ENCODE measurements at regions not wholly inside any gene's neighbourhood (a gene's known extent, or its start where the extent isn't known, plus 50 kb on each side); places are given as distances from the start of the nearest gene placed in this dataset.

DNA sequence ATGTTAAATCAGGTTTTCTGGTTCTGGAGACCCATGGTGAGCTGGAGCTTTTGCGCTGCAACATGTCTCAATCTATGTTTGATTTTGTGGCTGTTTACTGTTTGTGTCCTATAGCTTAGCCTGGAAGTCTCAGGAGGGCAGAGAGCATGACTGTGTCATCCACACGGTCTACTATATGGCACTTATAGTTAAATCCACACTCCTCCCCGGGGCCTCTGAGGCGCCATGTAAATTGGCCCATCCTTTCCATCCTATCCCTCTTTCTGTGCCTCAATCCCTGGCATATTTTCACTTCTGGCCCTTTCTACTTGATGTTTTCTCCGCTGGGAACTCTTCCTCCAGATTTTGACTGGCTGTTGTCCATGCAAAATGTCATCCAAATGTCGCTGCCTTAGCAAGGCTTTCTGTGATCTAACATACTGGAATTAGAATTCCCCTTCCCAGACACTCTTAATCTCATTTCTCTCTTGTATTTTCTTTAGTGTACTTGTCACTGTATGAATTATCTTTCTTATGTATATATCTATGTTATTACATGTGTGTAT, 560.8 kb upstream of the RGMA start:
- DNase-seq = no peak
- H3K4me3 ChIP-seq = no peak overlapping the region
- no peaks in the 10 kb centered on the region for H3K27me3 ChIP-seq
- H3K9me3 ChIP-seq = no peaks in the 10 kb centered on the region
- 79 to 93% methylated on average over 6 of the region's 6 CpGs for WGBS, 2 donors
- intact Hi-C loops (cut with DNase I; ENCODE audit: low total_unique reads) = no loop called here
- TF ChIP-seq, protein P1, sequence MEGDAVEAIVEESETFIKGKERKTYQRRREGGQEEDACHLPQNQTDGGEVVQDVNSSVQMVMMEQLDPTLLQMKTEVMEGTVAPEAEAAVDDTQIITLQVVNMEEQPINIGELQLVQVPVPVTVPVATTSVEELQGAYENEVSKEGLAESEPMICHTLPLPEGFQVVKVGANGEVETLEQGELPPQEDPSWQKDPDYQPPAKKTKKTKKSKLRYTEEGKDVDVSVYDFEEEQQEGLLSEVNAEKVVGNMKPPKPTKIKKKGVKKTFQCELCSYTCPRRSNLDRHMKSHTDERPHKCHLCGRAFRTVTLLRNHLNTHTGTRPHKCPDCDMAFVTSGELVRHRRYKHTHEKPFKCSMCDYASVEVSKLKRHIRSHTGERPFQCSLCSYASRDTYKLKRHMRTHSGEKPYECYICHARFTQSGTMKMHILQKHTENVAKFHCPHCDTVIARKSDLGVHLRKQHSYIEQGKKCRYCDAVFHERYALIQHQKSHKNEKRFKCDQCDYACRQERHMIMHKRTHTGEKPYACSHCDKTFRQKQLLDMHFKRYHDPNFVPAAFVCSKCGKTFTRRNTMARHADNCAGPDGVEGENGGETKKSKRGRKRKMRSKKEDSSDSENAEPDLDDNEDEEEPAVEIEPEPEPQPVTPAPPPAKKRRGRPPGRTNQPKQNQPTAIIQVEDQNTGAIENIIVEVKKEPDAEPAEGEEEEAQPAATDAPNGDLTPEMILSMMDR (IDR thresholded peaks at IDR 0.05) = no peak
- TF ChIP-seq POLR2A (IDR thresholded peaks at IDR 0.05) = no peak
- no peaks in the 10 kb centered on the region for H3K36me3 ChIP-seq (ENCODE audit: low read depth, missing control alignments)
- no peaks in the 10 kb centered on the region for H3K4me1 ChIP-seq
- H3K27ac ChIP-seq = no peak overlapping the region

DNA sequence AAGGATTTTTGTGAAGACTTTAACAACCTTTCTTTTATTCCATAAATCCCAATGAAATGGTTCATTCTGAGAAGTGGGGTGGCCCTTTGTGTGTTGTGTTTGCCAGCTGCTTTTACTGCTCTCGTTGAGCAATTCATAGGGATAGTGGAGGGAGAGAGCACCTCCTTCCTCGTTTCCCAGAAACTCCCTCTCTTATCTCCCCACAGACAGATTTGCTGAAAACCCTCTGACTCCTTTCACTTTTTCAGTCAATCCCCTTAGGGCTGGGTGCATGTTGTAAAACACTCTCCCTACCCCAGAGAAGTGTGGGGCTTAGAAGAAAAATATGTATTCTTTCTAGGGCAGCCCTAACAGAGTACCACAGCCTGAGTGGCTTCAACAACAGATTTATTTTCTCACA, 557.2 kb upstream of the RGMA start:
- TF ChIP-seq POLR2A (IDR thresholded peaks at IDR 0.05) = no peak
- TF ChIP-seq, protein P1 (IDR thresholded peaks at IDR 0.05) = no peak
- intact Hi-C loops (cut with DNase I; ENCODE audit: low total_unique reads) = no loop called here
- no peaks in the 10 kb centered on the region for H3K36me3 ChIP-seq (ENCODE audit: low read depth, missing control alignments)

DNA sequence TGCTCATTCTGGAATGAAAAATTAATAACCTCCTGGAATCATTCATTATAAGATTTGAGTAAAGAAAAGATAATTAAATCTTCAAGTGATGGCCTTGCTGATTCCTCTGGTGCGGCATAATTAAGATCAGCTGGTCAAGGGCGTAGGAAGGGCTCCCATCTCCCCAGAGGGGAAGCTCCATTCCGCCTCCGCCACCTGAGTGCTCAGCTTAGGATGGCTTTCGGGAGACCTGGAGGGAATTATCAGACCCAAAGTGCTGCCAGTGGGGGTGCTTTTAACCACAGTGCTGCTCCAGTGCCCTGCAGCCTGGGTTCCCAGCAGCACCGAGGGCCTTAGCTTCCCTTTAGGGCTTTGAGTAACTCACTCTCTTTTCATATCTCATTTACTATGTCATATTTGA, 556.6 kb upstream of the RGMA start:
- Histone ChIP-seq H3K9me3 (no peaks in the 10 kb centered on the region), H3K4me3 (no peak overlapping the region), H3K4me1 (no peaks in the 10 kb centered on the region), H3K36me3 (ENCODE audit: low read depth, missing control alignments) (no peaks in the 10 kb centered on the region), H3K27me3 (no peaks in the 10 kb centered on the region), H3K27ac (no peak overlapping the region)
- no peak for TF ChIP-seq POLR2A (IDR thresholded peaks at IDR 0.05)
- TF ChIP-seq, protein P1 (IDR thresholded peaks at IDR 0.05) = no peak
- intact Hi-C loops (cut with DNase I; ENCODE audit: low total_unique reads) = no loop called here
- no peak for DNase-seq
- 83 to 90% methylated on average over 6 of the region's 6 CpGs for WGBS, 2 donors

More for the DNA sequence above, 557.2 kb upstream of the RGMA start:
- no peaks in the 10 kb centered on the region for H3K9me3 ChIP-seq
- H3K4me3 ChIP-seq = no peak overlapping the region
- H3K27me3 ChIP-seq = no peaks in the 10 kb centered on the region
- no peaks in the 10 kb centered on the region for H3K4me1 ChIP-seq
- H3K27ac ChIP-seq = no peak overlapping the region
- 67 to 80% methylated on average over 2 of the region's 2 CpGs for WGBS, 2 donors
- DNase-seq = no peak

DNA sequence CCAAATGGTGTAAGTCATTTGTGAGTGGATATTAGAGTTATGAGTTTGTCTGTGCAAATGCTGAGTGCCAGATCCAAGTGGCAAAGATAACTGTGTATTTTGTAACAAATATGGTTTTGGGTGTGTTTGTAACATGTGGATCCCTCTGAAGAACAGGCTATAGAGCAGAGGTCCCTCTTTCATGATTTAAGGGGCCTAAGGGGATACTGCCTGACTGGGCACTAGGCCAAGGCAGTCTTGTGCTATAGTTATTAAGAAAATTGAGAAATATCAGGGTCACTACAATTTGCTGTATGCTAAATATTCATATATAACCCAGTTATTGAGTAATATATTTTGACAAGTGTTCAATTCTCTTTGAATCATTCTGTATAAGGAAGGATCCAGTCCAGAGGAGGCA, 555.6 kb upstream of the RGMA start:
- intact Hi-C loops (cut with DNase I; ENCODE audit: low total_unique reads) = no loop called here
- no peak for DNase-seq
- Histone ChIP-seq H3K36me3 (ENCODE audit: low read depth, missing control alignments) (no peaks in the 10 kb centered on the region), H3K4me1 (no peaks in the 10 kb centered on the region), H3K9me3 (no peaks in the 10 kb centered on the region), H3K4me3 (no peak overlapping the region), H3K27me3 (no peaks in the 10 kb centered on the region), H3K27ac (no peak overlapping the region)
- no peak for TF ChIP-seq POLR2A (IDR thresholded peaks at IDR 0.05)
- TF ChIP-seq, protein P1 (IDR thresholded peaks at IDR 0.05) = no peak

DNA sequence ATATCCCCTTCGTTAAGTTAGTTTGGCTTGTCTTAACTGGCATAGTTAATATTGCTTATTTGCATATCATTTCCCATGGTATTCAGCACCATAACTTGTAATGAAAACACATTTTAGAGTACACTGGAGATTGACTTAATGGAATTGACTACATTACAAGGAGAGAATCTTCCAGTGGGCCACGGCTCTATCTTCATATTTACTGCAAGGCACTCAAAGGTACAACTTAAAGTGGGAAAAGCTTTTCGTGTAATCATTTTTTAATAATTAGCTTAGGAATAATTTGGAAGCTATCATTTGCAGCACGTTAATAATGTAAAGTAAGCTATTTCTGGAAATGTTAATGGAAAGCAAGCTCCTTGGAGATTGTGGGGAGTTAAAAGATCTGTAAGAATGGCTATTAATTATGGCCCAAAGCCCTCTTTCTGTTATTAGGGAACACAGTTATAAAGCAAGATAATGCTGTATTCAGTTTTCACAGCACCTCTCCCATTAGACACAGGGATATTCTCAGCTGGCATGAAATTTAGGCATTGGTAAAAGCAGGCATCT, 551.5 kb upstream of the RGMA start:
- intact Hi-C loops (cut with DNase I; ENCODE audit: low total_unique reads) = no loop called here
- TF ChIP-seq, protein P1 (IDR thresholded peaks at IDR 0.05) = no peak
- no peak for TF ChIP-seq POLR2A (IDR thresholded peaks at IDR 0.05)
- WGBS, 2 donors = 83 to 91% methylated on average over 4 of the region's 4 CpGs

More for the DNA sequence above, 551.5 kb upstream of the RGMA start:
- Histone ChIP-seq H3K9me3 (no peaks in the 10 kb centered on the region), H3K4me1 (no peaks in the 10 kb centered on the region), H3K36me3 (ENCODE audit: low read depth, missing control alignments) (no peaks in the 10 kb centered on the region), H3K4me3 (no peak overlapping the region), H3K27me3 (no peaks in the 10 kb centered on the region), H3K27ac (no peak overlapping the region)
- no peak for DNase-seq

Data from testis (tissue), 2 donors.